ENCODE measurements at regions not wholly inside any gene's neighbourhood (a gene's known extent, or its start where the extent isn't known, plus 50 kb on each side); places are given as distances from the start of the nearest gene placed in this dataset.
"Not testable (repeated sequence)": the region's sequence is repeated elsewhere in the genome, so short reads cannot be mapped to it uniquely, and the experiment has no call there.

DNA sequence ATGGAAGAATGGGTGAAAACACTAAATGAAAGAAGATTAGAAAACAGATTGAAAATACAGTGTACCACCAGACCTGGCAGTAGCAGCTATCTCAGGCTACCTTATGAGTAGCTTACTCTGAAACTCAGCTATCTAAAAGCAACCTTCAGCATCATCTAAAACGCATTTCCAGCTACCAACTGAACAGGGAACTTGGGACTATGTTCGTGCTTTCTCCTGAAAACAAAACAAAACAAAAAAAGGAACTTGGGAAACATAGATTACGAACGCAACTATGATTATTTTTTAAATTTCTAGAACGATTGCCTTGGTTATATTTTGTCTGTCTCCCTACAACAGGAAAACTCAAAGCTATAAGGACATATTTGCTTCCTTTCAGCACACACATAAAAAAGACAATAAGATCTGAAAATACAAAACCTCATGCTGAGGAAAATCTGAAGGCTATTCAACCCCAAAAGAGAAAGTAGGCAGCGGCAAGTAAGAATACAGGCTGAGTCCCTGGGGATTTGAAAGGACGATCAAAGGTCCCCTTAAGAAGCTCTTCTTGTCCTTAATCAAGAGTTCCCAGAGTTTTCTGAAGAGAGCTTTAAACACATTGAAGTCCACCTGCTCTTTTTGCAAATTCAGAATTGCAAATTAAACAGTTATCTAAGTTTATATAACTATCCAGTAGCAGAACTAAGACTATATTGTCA, 53.4 kb downstream of the OR2K2 start:
- DNase-seq: no peak

DNA sequence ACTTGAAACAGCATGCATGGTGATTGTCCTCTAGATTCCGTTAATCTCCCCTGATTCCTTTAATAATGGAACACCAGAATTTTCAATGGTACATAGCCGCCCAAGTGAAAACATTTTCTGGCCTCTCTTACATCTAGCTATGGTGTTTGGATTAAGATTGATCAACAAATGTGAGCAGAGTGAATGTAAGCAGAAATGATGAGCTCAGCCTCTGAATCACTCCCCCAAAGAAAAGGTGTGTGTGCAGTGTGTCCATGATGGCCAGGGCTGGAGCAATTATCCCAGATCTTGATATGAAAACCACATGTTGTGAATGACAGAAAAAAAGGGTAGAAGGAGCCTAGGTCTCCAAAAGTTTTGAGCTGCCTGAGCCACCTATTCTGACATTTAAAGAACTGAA, 55.3 kb downstream of the OR2K2 start:
- DNase-seq: no peak

DNA sequence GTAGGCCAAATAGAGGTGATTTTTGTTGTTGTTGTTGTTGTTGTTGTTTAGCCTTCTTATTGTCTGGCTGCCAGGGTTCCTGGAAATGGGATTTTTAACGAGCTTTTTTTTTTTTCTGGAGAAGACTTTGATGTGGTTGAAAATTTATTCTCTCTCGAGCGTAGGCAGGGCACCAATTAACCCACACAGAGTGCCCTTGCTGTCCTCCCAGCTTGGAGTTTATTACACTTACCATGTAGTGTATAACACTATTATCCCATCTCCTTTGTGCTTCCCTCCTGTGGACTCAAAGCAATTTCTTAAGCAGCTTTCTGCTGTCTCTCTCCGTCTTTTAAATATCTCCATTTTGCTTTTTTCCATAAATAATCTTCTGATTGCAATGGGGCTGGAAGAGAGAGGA, 57.4 kb downstream of the OR2K2 start:
- no peak for DNase-seq

DNA sequence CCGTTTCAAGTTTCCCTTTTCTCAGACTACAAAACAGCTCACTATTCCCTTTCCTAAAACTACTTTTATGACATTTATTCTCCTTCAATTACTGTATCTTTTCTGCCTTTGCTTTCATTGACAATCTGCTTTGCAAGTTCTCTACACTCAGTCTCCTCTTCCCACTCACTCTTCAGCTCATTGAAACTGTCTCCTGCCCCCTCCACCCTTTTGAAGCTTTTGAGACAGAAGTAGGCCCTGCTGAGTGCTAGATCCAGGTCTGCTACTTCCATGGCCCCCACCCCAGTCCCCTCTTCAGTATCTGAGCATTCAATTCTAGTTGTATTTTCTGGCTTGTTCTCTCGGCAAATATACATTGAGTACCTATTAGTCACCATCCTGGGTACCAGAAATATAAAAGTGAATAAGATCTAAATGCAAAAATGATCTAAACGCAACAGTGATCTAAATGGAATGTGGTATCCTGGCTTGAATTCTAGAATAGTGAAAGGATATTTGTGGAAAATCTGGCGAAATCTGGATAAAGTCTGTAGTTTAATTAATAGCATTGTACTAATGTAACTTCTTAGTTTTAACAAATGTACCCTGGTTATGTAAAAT, 58.4 kb downstream of the OR2K2 start:
- DNase-seq: no peak

DNA sequence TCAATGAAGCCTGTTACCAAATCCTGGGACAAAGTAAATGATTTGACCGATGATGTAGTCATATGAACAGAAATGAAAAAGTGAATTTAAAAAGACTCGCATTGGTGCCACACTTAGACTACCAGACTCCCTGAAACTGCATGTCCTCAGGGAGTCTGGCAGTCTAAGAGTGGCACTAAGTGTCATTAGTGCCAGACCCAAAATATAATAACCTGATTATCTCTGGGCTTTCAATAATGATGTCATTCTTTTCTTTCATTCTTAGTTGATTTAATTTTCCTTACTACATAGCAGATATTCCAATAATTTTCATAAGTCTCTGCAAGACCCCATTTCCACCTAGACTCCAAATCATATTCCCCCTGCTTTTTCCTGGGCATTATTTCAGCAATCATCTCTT, 59.0 kb downstream of the OR2K2 start:
- DNase-seq: no peak

DNA sequence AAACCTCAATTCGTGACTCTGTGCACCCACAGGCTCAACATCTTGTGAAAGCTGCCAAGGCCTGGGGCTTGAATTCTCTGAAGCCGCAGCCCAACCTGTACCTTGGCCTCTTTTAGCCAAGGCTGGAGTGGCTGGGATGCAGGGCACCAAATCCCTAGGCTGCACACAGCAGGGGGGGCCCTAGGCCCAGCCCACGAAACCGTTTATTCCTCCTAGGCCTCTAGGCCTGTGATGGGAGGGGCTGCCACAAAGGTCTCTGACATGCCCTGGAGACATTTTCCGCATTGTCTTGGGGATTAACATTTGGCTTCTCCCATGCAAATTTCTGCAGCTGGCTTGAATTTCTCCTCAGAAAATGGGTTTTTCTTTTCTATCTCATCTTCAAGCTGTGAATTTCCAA, 64.0 kb downstream of the OR2K2 start:
- DNase-seq: not testable (repeated sequence)

DNA sequence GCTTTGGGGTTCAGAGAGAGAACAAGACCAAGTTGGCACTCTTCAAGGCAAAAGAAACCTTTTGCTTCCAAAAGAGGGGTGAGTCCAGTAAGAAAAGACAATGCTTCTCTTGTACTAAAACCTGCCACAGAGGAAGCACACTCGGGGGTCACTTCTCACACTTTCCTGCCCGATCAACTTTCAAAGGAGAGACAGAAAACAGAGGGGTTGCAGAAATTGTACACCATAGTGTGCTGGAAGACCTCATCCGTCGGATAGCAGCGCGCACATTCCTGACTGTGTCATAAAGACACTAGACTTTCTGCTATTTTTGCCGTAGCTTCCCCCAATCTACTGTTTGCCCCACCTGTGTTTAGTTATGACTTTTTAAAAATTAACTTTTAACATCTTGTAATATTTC, 66.9 kb downstream of the OR2K2 start:
- no peak for DNase-seq

DNA sequence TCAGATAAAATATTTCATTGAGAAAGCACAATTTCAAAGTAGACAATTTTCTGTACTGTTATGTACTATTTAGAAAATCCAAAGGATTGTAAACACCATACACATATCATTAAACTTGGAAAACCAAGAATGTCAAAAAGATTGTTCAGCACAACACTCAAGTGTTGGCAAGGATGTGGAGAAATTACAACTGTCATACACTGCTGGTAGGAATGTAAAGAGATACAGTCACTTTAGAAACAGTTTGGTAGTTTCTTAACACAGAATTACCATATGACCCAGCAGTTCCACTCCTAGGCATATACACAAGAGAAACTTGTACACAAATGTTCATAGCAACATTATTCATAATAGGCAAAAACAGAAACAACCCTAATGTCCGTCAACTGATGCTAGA, 71.2 kb downstream of the OR2K2 start:
- no peak for DNase-seq

DNA sequence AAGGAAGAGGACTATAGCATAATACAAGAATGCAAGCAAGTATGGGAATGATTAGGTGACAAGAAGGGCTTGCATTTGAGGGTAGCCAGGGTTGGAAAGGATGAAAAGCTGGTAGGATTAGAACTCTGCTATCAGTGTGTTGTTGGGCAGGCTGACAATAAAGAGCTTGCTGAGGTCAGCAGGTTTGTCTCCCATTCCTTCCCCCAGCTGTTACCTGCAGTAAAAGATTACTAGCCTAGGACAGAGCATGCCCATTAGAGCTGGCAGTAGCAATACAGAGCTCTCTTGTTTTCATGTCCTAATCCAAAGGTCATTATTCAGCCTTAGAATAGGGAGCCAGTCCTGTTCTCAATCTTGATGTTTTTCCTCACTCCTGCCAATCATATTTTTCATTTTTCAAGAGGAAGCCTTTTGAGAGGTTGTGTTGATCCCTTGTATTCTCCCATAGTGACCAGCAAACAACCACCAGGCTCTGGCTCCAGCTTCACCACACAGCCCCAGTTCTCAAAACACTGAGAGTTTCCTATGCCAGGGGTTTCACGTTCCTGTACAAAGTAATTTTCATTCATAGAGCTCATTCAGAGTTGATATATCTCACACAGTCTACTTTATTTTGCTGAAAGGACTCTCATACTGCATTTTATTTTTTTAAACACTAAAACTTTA, 71.7 kb downstream of the OR2K2 start:
- DNase-seq: no peak

DNA sequence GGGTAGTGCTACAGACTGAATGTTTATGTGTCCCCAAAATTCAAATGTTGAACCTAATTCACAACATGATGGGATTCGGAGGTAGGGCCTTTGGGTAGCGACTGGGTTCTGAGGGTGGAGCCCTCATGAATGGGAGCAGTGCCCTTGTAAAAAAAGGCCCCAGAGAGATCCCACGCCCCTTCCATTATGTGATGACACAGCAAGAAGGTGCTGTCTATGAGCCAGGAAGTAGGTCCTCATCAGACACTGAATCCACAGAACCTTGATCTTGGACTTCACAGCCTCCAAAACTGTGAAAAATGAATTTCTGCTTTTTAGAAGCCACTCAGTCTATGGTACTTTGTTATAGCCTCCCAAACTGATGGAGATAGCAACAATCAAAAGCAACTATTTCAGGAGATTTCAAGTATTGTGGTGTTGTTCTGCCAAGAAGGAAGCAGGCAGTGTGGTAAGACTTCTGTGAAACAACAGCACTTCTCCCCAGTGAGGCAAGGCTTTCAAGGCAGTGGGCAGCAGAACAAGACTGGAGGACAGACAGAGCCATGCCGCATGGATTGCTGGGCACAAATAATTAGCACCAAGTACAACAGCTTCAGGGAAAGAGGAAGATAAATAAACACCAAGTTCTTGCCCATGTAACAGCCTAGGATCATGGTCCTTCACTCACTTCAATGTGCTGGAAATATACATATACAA, 76.1 kb downstream of the OR2K2 start:
- DNase-seq: peak in 1 of 51 donors; percentile 5

DNA sequence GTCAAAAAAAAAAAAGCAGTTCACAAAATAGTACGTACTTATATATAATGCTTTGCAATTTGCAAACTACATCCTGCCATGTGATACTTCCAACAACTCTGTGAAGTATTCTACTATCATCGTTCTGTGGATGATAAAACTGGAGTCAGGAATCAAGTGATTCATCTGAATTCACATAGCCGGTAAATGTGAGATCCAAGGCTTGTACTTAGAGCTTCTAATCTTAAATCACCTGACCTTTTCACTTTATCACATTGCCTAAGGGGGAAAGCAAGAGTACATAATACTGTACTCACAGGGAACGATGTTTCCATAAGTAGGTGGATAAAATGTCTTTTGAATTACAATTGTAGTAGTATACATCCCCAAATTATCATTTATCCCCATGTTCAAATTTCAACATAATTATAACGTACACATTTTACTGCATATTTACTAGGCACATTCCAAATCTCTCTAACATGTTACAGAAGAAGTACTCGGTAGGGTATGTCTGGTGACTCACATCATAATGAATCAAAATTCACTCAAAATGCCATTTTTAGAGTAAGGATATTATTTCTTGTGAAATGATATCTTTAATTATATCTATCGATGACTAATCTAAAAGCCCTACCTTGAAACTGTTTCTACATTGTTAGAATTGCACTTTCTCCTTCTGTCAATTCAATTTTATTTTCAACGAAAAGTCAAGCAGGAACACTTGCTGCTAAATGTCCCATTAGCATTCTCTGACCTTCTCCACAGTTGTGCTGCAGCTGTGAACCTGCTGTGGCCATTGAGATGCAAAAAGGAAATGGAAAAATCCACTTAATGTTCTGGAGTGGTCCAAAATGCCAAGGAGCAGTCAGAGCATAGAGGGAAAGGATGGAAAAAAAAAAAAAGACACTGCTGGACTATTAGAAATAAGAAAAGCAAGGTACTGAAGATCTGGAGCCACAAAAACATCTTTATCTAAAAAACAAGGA, 78.9 kb downstream of the OR2K2 start:
- DNase-seq: peak in 1 of 51 donors; percentile 22

DNA sequence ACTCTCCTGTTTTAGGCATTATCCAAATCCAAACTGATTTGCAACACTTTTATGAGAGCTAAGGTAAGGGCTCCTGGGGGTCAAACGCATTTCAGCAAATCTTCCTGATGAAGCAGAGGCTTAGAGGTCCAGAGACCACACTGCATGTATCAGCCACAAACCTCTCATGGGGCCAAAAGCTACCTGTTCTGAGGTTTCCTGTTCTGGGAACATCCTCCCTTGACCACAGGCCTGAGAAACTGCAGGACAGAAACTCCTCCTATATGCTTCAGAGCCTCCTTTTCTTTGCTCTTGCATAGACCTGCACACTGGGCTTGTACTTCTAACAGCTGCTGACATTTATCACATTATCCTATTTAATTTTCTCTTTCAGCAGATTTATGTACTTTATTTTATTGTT, 92.6 kb downstream of the OR2K2 start:
- no peak for DNase-seq

DNA sequence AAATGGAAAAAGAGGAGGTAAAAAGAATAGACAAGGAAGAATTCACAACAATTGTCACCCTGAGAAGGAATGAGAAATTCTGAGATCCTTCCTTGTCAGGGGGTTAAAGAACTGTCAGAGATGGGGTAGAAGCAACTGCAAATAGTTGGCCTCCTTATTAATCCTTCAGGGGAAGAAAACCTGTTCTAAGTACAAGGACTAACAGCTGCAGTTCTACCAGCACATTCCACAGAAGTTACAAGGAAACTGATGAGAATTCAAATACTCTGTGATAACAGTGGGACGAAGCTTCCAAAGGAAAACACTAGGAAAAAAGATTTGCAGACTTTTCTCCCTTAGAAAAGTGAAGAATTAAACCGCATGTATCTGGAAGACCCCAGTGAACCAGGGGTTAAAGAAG, 93.7 kb downstream of the OR2K2 start:
- DNase-seq: no peak

DNA sequence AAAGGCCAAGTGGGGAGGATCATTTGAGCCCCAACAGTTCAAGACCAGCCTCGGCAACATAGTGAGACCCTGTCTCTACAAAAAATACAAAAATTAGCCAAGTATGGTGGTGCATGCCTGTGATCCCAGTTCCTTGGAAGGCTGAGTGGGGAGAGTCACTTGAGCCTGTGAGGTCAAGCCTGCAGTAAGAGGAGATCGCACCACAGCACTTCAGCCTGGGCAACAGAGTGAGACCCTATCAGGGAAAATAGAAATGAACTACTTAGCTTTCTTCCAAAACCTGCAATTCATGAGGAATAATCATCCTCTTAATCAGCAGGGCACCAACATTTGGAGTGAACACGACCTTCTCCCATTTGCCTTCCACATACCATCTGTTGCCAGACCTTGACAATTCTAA, 96.1 kb downstream of the OR2K2 start:
- DNase-seq: no peak

DNA sequence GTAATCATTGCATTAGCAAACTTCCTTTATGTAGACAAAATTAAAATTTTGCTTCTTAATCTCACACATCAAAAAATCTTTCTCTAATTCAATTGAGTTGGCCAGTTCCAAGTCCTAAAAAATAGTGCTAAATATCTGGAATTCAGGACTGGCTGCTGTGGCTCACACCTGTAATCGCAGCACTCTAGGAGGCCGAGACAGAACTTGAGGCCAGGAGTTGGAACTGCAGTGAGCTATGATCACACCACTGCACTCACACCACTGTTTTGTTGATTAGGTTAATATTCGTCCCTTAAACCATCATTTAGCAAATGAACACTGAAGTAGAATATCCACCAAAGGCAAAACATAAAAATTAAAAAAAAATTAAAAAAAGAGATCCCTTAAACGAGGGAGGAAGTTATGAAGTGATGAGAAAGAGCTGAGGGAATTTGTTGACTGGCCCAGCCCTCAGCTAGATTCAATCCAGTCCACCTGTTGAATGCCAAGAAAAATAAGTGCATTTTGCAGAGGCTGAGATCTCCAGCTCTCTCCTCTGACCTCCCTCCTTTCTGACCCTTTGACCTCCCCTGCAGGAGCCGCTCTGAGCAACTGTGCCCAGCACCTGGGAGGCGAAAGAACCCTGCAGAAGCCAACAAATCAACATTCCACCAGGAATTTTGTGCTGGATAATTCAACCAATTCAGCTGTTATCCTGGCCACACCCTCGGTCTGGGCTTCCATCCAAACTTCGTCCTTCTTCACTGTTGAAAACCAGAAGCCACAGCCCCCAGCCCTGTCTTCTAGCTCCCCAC, 96.8 kb downstream of the OR2K2 start:
- DNase-seq: no peak

DNA sequence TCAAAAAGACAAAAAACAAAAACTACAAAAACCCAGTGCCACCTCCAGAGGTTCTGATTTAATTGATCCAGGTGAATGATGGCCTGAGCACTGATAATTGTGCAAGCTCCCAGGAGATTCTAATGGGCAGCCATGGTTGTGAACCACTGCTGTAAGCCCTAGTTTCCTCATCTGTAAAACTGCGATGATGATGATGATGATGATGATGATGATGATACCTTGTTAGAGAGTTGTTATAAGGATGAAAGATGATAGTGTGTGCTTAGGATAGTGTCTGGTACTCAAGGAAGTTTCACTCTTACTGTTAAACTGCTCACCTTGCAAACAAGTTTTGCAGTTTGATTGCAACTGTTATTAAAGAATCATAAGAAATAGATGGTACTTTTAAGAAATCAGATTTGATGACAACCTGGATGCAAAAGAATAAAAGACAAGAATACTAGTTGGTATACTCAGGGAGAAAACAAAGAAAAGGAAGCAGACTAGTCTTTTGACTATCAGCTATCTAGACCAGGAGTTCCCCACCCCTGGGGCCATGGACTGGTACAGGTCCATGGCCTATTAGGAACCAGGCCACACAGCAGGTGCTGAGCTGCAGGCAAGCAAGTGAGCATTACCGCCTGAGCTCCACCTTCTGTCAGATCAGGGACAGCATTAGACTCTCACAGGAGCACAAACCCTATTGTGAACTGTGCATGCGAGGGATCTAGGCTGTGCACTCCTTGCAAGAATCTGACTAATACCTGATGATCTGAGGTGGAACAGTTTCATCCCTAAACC, 98.0 kb downstream of the OR2K2 start:
- no peak for DNase-seq

DNA sequence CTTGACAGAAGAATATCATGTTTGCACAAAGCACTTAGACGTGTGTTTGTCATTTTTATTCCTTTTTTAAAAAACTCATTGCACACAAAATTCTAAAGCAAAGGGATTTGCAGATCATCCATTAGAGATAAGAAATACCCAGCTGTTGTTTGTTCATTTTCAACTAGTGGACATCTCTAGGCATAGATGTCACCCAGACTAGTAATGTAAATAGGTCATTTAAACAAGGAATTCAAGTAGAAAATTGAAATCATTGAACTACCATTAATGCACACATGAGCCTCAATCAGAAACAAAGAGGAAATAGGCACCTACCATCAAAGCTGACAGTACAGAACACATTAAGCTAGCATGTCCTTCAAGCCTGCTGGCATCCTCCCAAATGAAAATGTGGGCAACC, 107.3 kb downstream of the OR2K2 start:
- no peak for DNase-seq

DNA sequence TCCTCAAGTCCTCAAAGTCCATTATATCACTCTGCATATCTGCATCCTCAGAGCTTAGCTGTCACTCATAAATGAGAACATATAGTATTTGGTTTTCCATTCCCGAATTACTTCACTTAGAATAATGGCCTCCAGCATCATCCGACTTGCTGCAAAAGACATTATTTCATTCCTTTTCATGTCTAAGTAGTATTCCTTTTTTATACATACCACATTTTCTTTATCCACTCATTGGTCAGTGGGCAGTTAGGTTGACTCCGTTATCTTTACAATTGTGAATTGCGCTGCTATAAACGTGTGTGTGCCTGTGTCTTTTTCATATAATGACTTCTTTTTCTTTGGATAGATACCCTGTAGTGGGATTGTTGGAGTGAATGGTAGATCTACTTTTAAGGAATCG, 117.2 kb downstream of the OR2K2 start:
- no peak for DNase-seq

DNA sequence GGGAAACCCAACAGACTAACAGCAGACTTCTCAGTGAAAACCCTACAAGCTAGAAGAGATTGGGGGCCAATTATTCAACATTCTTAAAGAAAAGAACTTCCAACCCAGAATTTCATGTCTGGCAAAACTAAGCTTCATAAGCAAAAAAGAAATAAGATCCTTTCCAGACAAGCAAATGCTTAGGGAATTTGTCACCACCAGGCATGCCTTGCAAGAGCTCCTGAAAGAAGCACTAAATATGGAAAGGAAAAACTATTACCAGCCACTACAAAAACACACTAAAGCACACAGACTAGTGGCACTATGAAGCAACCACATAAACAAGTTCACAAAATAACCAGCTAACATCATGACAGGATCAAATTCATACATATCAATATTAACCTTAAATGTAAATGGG, 131.1 kb downstream of the OR2K2 start:
- DNase-seq: no peak

DNA sequence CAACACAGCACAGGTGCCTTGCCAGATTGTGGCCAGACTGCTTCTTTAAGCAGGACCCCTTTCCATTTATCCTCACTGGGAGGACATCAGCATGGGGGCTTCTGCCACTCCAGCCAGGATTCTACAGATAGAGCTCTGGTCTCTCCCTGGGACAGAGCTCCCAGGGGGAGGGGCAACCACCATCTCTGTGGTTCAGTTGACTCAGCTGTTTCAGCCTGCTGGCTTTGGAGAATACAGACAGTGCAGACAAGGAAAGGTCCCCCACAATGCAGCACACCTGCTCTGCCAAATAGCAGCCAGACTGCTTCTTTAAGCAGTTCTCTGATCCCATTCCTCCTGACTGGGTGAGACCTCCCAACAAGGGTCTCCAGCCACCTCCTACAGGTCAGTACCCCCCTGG, 132.8 kb downstream of the OR2K2 start:
- DNase-seq: no peak
